Pancreas (tissue), 10 donors: ENCODE measurements at regions not wholly inside any gene's neighbourhood (a gene's known extent, or its start where the extent isn't known, plus 50 kb on each side); places are given as distances from the start of the nearest gene placed in this dataset.
"Not testable (repeated sequence)": the region's sequence is repeated elsewhere in the genome, so short reads cannot be mapped to it uniquely, and the experiment has no call there.

Experiments used
- ATAC-seq, 4 donors: fragments of 200-7000 bp; cut with Tn5 transposase; one replicate each; pipeline versions ENCODE4 v1.8.0 to v1.9.1; 2020; ENCODE audit warnings: mild to moderate bottlenecking in 4 of 4, moderate library complexity in 4 of 4
- DNase-seq, 6 donors: peaks; one replicate each; pipeline ENCODE4 v3.0.0-alpha.2; 2020
- FAIRE-seq: peaks from 2 replicates; lab custom pipeline; 2012; peaks lifted over from hg19 to GRCh38; lab: Jason Lieb, UNC
- H3K27ac ChIP-seq, 4 donors: fragments of 200-600 bp; sonication (generic); 1 replicate in 3 of 4; 2 replicates in 1 of 4; pipeline versions ENCODE4 v1.5.0 to v1.8.0; 2020
- H3K27me3 ChIP-seq, 4 donors: fragments of 200-600 bp; one replicate each; pipeline ENCODE4 v1.8.0; 2021
- H3K36me3 ChIP-seq, 3 donors: fragments of 200-600 bp; sonication (generic) in 1 of 3; one replicate each; pipeline versions ENCODE4 v1.5.0 to v1.8.0; 2020 to 2021
- H3K4me1 ChIP-seq, 3 donors: fragments of 200-600 bp; one replicate each; pipeline ENCODE4 v1.8.0; 2021
- H3K4me3 ChIP-seq, 4 donors: fragments of 200-600 bp; sonication (generic) in 2 of 4; one replicate each; pipeline versions ENCODE4 v1.5.0 to v1.8.0; 2020 to 2021
- H3K9me3 ChIP-seq, 4 donors: fragments of 200-600 bp; one replicate each; pipeline ENCODE4 v1.8.0; 2021
- CTCF ChIP-seq, 4 donors: fragments of 200-600 bp; sonication (generic) in 3 of 4; IDR thresholded peaks; one replicate each; pipeline versions ENCODE4 v1.5.0 to v1.8.0; 2021; ENCODE audit warnings: antibody characterized with exemption in 4 of 4
- WGBS, 2 donors: extraction: QIAGEN DNeasy Blood & Tissue Kit; methylation state at CpG; one replicate each; pipeline ENCODE4 v1.1.7; 2013; 5-methylcytosine and 5-hydroxymethylcytosine counted together
- intact Hi-C, 3 donors: fragments of 100-400 bp; cut with DNase I; formaldehyde crosslinking; loops; one replicate each; pipeline versions ENCODE4 v1.11.1 to v1.14.2; 2022
- donor health status: healthy with polysubstance abuse.
- donor health status: DM: no; HTN: no; CAD: no; lungs with moderate emphysema.
- donor health status: DM: no; HTN: no; CAD: no.
- donor health status: control.
- donor health status: control.
- donor health status: Bipolar disorder and iron deficiency.
- donor health status: DM: yes; HTN: yes; CAD: no.
- donor health status: DM: no; HTN: no; CAD: no.
- donor health status: DM: no; HTN: no; CAD: no.
- donor health status: DM: yes; HTN: yes; CAD: no.

GRCh38 chr10:47675577-47675976 lies 87.8 kb downstream of the SYT15B start:
- ATAC-seq, H3K36me3 ChIP-seq, H3K27me3 ChIP-seq, H3K4me3 ChIP-seq, H3K27ac ChIP-seq, DNase-seq, intact Hi-C loops, H3K9me3 ChIP-seq, H3K4me1 ChIP-seq: not testable (repeated sequence)
- peak; percentile 43 for FAIRE-seq

DNA sequence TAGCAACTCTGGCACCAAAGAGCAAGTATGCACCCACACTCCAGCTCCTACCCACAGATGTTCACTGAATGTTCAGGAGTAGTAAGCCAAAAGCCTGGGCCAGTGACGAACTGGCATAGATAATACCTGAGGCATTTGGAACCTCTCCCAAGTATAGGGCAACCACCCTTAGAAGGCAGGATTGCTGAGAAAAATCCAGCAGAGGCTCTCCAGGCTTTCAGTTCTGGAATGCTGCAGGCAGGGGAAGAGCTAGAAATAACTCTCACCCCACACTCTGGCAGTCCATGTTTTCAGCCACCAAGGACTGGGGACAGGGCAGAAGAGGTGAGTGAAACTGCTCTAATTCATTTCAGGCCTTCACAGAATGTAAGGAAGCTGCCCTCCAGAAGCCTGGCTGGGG lies 90.3 kb downstream of the SYT15B start:
- WGBS, 2 donors: no CpG with 5 or more reads among the region's 1 CpG
- H3K27me3 ChIP-seq, H3K4me3 ChIP-seq, H3K9me3 ChIP-seq, H3K27ac ChIP-seq, intact Hi-C loops, FAIRE-seq, ATAC-seq, H3K4me1 ChIP-seq, H3K36me3 ChIP-seq, DNase-seq: not testable (repeated sequence)

DNA sequence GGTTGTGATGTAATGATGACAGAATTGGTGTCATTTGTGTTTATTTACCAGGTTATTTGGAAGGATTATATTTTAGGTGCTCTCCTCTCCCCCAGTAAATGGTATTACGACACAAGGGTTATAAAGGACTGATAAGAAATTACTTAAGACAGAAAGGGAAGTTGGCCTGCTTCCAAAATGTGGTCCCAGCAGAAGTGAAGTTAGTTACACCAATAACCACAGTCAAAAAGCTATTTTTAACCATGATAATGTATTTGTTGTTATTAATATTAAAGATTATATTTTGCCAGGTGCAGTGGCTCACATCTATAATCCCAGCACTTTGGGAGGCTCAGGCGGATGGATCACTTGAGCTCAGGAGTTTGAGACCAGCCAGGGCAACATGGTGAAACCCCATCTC lies 92.5 kb downstream of the SYT15B start:
- FAIRE-seq, ATAC-seq, H3K4me3 ChIP-seq, H3K36me3 ChIP-seq, H3K9me3 ChIP-seq, H3K4me1 ChIP-seq, intact Hi-C loops, DNase-seq, H3K27me3 ChIP-seq, H3K27ac ChIP-seq: not testable (repeated sequence)
- WGBS, 2 donors: 91% methylated on average over 1 of the region's 2 CpGs

- H3K27ac ChIP-seq, H3K4me1 ChIP-seq, H3K36me3 ChIP-seq, DNase-seq, H3K27me3 ChIP-seq, intact Hi-C loops, FAIRE-seq, H3K9me3 ChIP-seq, H3K4me3 ChIP-seq: not testable (repeated sequence)
- WGBS, 2 donors: 65 to 71% methylated on average over 3 of the region's 8 CpGs
- peak; percentile 23 to 56 (median 48) for ATAC-seq
Measured at GRCh38 chr10:47661955-47662577, 101.3 kb downstream of the SYT15B start.

GRCh38 chr10:47656732-47657131 lies 106.7 kb downstream of the SYT15B start:
- FAIRE-seq, H3K36me3 ChIP-seq, DNase-seq, H3K4me1 ChIP-seq, H3K27ac ChIP-seq, H3K27me3 ChIP-seq, H3K9me3 ChIP-seq, intact Hi-C loops, ATAC-seq, H3K4me3 ChIP-seq: not testable (repeated sequence)
- WGBS, 2 donors: no CpG with 5 or more reads among the region's 2 CpGs

- ATAC-seq, H3K36me3 ChIP-seq, H3K4me1 ChIP-seq, DNase-seq, H3K27me3 ChIP-seq, FAIRE-seq, H3K9me3 ChIP-seq, intact Hi-C loops, H3K4me3 ChIP-seq, H3K27ac ChIP-seq: not testable (repeated sequence)
- 38 to 41% methylated on average over 2 of the region's 4 CpGs for WGBS, 2 donors
Measured at GRCh38 chr10:47654161-47654560, 109.2 kb downstream of the SYT15B start.

DNA sequence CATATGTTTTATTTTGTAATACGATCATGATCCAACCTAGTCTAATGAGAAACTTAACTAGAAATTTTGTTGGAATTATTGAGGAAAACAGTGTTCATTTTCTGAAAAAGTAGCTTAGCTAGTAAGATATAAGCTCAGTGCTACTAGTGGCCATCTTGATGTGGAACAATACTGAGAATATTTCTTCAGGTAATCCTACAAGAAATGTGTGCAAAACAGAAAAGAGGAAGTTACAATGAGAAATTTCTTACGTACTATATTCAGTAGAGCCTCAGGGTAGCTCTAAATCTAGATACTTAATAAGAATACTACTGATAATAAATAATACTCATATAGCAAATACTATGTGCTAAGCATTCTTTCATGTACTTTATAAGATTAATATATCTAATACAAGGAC lies 114.8 kb downstream of the SYT15B start:
- DNase-seq, H3K4me3 ChIP-seq, intact Hi-C loops, H3K9me3 ChIP-seq, H3K27me3 ChIP-seq, ATAC-seq, H3K27ac ChIP-seq, H3K4me1 ChIP-seq, H3K36me3 ChIP-seq, FAIRE-seq: not testable (repeated sequence)
- no CpG with 5 or more reads among the region's 2 CpGs for WGBS, 2 donors

- 67 to 71% methylated on average over 3 of the region's 3 CpGs for WGBS, 2 donors
- H3K9me3 ChIP-seq, H3K27me3 ChIP-seq, H3K4me3 ChIP-seq, H3K4me1 ChIP-seq, FAIRE-seq, DNase-seq, intact Hi-C loops, H3K36me3 ChIP-seq, ATAC-seq, H3K27ac ChIP-seq: not testable (repeated sequence)
Measured at GRCh38 chr10:47647523-47648101, 115.8 kb downstream of the SYT15B start.

- peak; percentile 98 for FAIRE-seq
- H3K4me3 ChIP-seq, H3K9me3 ChIP-seq, H3K27ac ChIP-seq, H3K4me1 ChIP-seq, H3K36me3 ChIP-seq, H3K27me3 ChIP-seq, intact Hi-C loops: not testable (repeated sequence)
- TF ChIP-seq CTCF (IDR thresholded peaks at IDR 0.05): peak in 3 of 4 donors; percentile 15 to 49 (median 49)
- peak; percentile 58 to 89 (median 88) for ATAC-seq
- DNase-seq: peak in 3 of 6 donors; percentile 13 to 43 (median 36)
- 0 to 10% methylated on average over 1 of the region's 2 CpGs for WGBS, 2 donors
Measured at GRCh38 chr10:47646686-47647273, 116.6 kb downstream of the SYT15B start.

DNA sequence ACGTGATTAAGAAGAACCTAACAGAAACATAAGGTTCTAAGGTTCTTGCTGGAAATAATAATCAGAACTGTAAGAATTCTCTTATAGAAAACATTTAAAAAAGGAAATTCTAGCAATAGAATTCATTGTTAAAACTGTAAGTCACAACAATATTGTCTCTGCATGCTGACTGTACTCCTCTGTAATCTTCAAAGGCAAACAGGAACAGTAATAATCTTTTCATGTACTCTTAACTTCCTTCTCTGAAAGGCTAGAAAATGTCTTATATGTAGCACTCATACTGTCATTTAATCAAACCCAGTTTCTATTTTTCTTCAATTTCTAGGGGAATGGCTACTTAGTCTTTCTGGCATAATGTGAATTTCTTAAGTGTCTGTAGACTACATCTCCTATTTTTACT lies 103.5 kb upstream of the AGAP9 start:
- WGBS, 2 donors: 100% methylated on average over 1 of the region's 1 CpG; no CpG with 5 or more reads in 1 of the 2 donors
- H3K36me3 ChIP-seq, DNase-seq, H3K4me3 ChIP-seq, intact Hi-C loops, H3K27me3 ChIP-seq, H3K9me3 ChIP-seq, H3K4me1 ChIP-seq, H3K27ac ChIP-seq: not testable (repeated sequence)
- peak in 2 of 4 donors; percentile 60 to 63 for ATAC-seq
- peak; percentile 41 for FAIRE-seq

- intact Hi-C loops, H3K4me3 ChIP-seq, H3K27ac ChIP-seq, H3K36me3 ChIP-seq, DNase-seq, H3K27me3 ChIP-seq, ATAC-seq, H3K9me3 ChIP-seq, H3K4me1 ChIP-seq, FAIRE-seq: not testable (repeated sequence)
- 86 to 95% methylated on average over 2 of the region's 2 CpGs for WGBS, 2 donors
Measured at GRCh38 chr10:47622719-47623118, 99.3 kb upstream of the AGAP9 start.
